K562 (cell line): ENCODE measurements at regions not wholly inside any gene's neighbourhood (a gene's known extent, or its start where the extent isn't known, plus 50 kb on each side); places are given as distances from the start of the nearest gene placed in this dataset.

Experiments
- ATAC-seq: fragments of 200-7000 bp; cut with Tn5 transposase; 3 replicates; pipeline ENCODE4 v1.9.1; 2020; ENCODE audit warnings: moderate library complexity
- BruUV-seq: library from RNA; stranded (reverse); fragments of 400-500 nt; replicated peaks from 2 replicates; lab custom pipeline; 2021; lab: Mats Ljungman, UMichigan
- CTCF ChIA-PET: fragments of 300-600 bp; formaldehyde crosslinking; extraction: SDS; loops from one replicate; lab custom pipeline; 2021; ENCODE audit warnings: low intra/inter-chr PET ratio; lab: Yijun Ruan, JAX
- POLR2A ChIA-PET: fragments of 300-600, 350-650 bp; sonication (Branson Sonifier 250); formaldehyde crosslinking; extraction: SDS; loops from one replicate; lab custom pipeline; 2021; ENCODE audit warnings: antibody characterized with exemption, inconsistent platforms; lab: Yijun Ruan, JAX
- DNase-seq, 4 experiments: peaks; one replicate each; pipeline versions ENCODE4 v3.0.0 to v3.0.0-alpha.2; 2011 to 2018; ENCODE audit warnings: low spot score in 3 of 4, mixed read lengths in 3 of 4; ENCODE audit errors: extremely low read depth in 1 of 4
- FAIRE-seq: peaks from 2 replicates; lab custom pipeline; 2011; peaks lifted over from hg19 to GRCh38; lab: Jason Lieb, UNC
- H2AFZ ChIP-seq: 2 replicates; pipeline ENCODE4 v1.6.0; 2011; ENCODE audit warnings: low read depth, low read length, control low read depth, inconsistent platforms
- H3K27ac ChIP-seq: fragments of 200-600 bp; 3 replicates; pipeline ENCODE4 v1.8.0; 2011; ENCODE audit warnings: low read depth, mild to moderate bottlenecking, control low read depth, inconsistent platforms, low read length, moderate library complexity, mixed read lengths; ENCODE audit errors: extremely low read depth
- H3K27me3 ChIP-seq, 2 experiments: fragments of 300-600 bp in 1 of 2; 2 replicates in 1 of 2; 3 replicates in 1 of 2; pipeline versions ENCODE4 v1.6.0 to v1.8.0; 2011; ENCODE audit warnings: inconsistent platforms in 2 of 2, low read length in 2 of 2, mild to moderate bottlenecking in 1 of 2, mixed read lengths in 1 of 2, moderate library complexity in 1 of 2; ENCODE audit not compliant: control insufficient read depth in 2 of 2, insufficient read depth in 2 of 2
- H3K36me3 ChIP-seq: fragments of 300-600 bp; 3 replicates; pipeline ENCODE4 v1.8.0; 2011; ENCODE audit warnings: mild to moderate bottlenecking, low read length, inconsistent platforms; ENCODE audit not compliant: control insufficient read depth, insufficient read depth
- H3K4me1 ChIP-seq, 2 experiments: fragments of 200-600 bp in 1 of 2; replicated peaks in 1 of 2; 2 replicates in 1 of 2; 3 replicates in 1 of 2; pipeline versions ENCODE4 v1.5.1 to v1.8.0; 2011; ENCODE audit warnings: inconsistent platforms in 2 of 2, low read length in 2 of 2, mild to moderate bottlenecking in 1 of 2, mixed read lengths in 1 of 2, moderate library complexity in 1 of 2; ENCODE audit not compliant: control insufficient read depth in 2 of 2, insufficient read depth in 2 of 2
- H3K4me2 ChIP-seq: 2 replicates; pipeline ENCODE4 v1.6.1; 2011; ENCODE audit warnings: low read length, control low read depth, inconsistent platforms, mixed read lengths; ENCODE audit not compliant: insufficient read depth
- H3K4me3 ChIP-seq: fragments of 200-600 bp; sonication (generic), shearing (Covaris generic); 2 replicates; pipeline ENCODE4 v1.5.1; 2016; ENCODE audit warnings: control low read depth, inconsistent platforms
- H3K79me2 ChIP-seq: fragments of 200-600 bp; 3 replicates; pipeline ENCODE4 v1.8.0; 2011; ENCODE audit warnings: low read length, inconsistent platforms; ENCODE audit not compliant: control insufficient read depth, insufficient read depth
- H3K9ac ChIP-seq, 2 experiments: 2 replicates each; pipeline versions ENCODE4 v1.6.0 to v1.6.1; 2011; ENCODE audit warnings: low read depth in 2 of 2, low read length in 2 of 2, control low read depth in 1 of 2, inconsistent platforms in 1 of 2, mild to moderate bottlenecking in 1 of 2, mixed read lengths in 1 of 2; ENCODE audit not compliant: insufficient read depth in 1 of 2
- H3K9me1 ChIP-seq: one replicate; pipeline ENCODE4 v1.6.0; 2011; ENCODE audit warnings: inconsistent platforms, mild to moderate bottlenecking, low read length, moderate library complexity; ENCODE audit not compliant: control insufficient read depth, insufficient read depth
- H3K9me3 ChIP-seq: replicated peaks from 2 replicates; pipeline ENCODE4 v1.5.1; 2011; ENCODE audit warnings: low read depth, low read length, inconsistent platforms; ENCODE audit not compliant: control insufficient read depth, insufficient read depth
- H4K20me1 ChIP-seq: replicated peaks from 2 replicates; pipeline ENCODE4 v1.6.1; 2011; ENCODE audit warnings: low read length, inconsistent platforms, mixed read lengths; ENCODE audit not compliant: control insufficient read depth, insufficient read depth
- CC2D1A ChIP-seq: fragments of 450-650 bp; IDR thresholded peaks from 2 replicates; pipeline ENCODE4 v1.6.1; 2017; ENCODE audit warnings: mild to moderate bottlenecking
- FIP1L1 ChIP-seq: fragments of 200-400 bp; formaldehyde crosslinking; IDR thresholded peaks from 2 replicates; pipeline ENCODE4 v1.6.1; 2018; ENCODE audit warnings: mild to moderate bottlenecking, low read depth, low read length; ENCODE audit not compliant: poor library complexity, severe bottlenecking
- FOXP4 ChIP-seq: sonication (generic); formaldehyde crosslinking; IDR thresholded peaks from 2 replicates; pipeline ENCODE4 v1.8.0; 2022; ENCODE audit warnings: mild to moderate bottlenecking, missing genetic modification reagents, borderline replicate concordance
- KLF16 ChIP-seq: IDR thresholded peaks from 2 replicates; pipeline ENCODE4 v1.6.1; 2016; ENCODE audit warnings: antibody characterized with exemption
- LEF1 ChIP-seq: fragments of 450-650 bp; IDR thresholded peaks from 2 replicates; pipeline ENCODE4 v1.6.1; 2016; ENCODE audit warnings: mild to moderate bottlenecking
- PRDM10 ChIP-seq: fragments of 450-650 bp; IDR thresholded peaks from 2 replicates; pipeline ENCODE4 v1.6.1; 2018; ENCODE audit not compliant: partially characterized antibody
- U2AF2 ChIP-seq: fragments of 200-400 bp; formaldehyde crosslinking; optimal IDR thresholded peaks from 2 replicates; pipeline ENCODE3; 2017; ENCODE audit warnings: low read depth, mild to moderate bottlenecking, low read length
- ZNF212 ChIP-seq: fragments of 450-650 bp; formaldehyde crosslinking; IDR thresholded peaks from 2 replicates; pipeline ENCODE4 v1.4.0; 2020; ENCODE audit warnings: mild to moderate bottlenecking
- ZNF695 ChIP-seq: fragments of 450-650 bp; formaldehyde crosslinking; IDR thresholded peaks from 2 replicates; pipeline ENCODE4 v1.4.0; 2020; ENCODE audit warnings: mild to moderate bottlenecking, moderate library complexity
- WGBS: fragments of 100-300 bp; shearing (Covaris generic); methylation state at CpG from one replicate; pipeline ENCODE4 v1.1.6; 2016; ENCODE audit warnings: low coverage, mixed read lengths; ENCODE audit not compliant: insufficient coverage; ENCODE audit errors: missing lambda C conversion rate; 5-methylcytosine and 5-hydroxymethylcytosine counted together
- in situ Hi-C: fragments of 300-500 bp; cut with MboI; formaldehyde crosslinking; loops from 4 replicates; pipeline ENCODE4 v1.15.0; 2018; ENCODE audit warnings: inconsistent platforms, mixed read lengths
- intact Hi-C: fragments of 100-400 bp; cut with micrococcal nuclease; formaldehyde crosslinking; loops from 2 replicates; pipeline ENCODE4 v1.14.2; 2022

DNA sequence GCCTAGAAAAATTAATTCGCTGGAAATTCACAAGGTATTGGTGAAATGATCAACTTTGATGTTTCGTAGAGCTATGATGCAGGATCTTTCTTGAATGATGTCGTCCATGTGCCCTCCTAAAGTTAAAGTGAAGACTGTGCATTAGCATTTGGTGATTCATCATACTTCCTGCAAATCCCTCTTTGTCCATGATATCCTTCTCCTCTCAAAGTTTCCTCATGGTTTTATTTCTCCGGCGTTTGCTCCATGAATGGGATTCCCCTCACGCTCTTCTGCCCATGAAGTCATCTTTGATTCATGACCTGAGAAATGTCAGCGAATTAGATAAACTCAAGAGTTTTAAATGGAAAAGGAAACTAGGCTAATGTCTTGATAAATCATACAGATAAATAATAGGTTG, 372.7 kb downstream of the PSAT1 start:
- H3K27me3 ChIP-seq = no peaks in the 10 kb centered on the region
- FAIRE-seq (no peak), DNase-seq (no peak), ATAC-seq (no peak)
- no peak overlapping the region for H3K4me3 ChIP-seq
- in situ Hi-C loops (no loop called here), intact Hi-C loops (no loop called here)
- H3K36me3 ChIP-seq = no peaks in the 10 kb centered on the region
- H3K9ac ChIP-seq = no peak overlapping the region
- no peak overlapping the region for H3K4me2 ChIP-seq
- H3K4me1 ChIP-seq = no peaks in the 10 kb centered on the region
- WGBS = 2% methylated on average over 7 of the region's 7 CpGs
- TF ChIP-seq KLF16 (no peak), LEF1 (no peak), FIP1L1 (no peak), ZNF212 (CRISPR knock-in tag) (no peak), U2AF2 (no peak), FOXP4 (CRISPR knock-in tag) (no peak), PRDM10 (no peak), ZNF695 (CRISPR knock-in tag) (no peak), CC2D1A (no peak)
- H3K9me1 ChIP-seq = no peaks in the 10 kb centered on the region
- H3K9me3 ChIP-seq = no peaks in the 10 kb centered on the region
- no peaks in the 10 kb centered on the region for H3K79me2 ChIP-seq
- no peak overlapping the region for H3K27ac ChIP-seq
- H4K20me1 ChIP-seq = no peaks in the 10 kb centered on the region
- BruUV-seq = no TSS peak
- CTCF ChIA-PET = no interaction called here
- POLR2A ChIA-PET = no interaction called here
- H2AFZ ChIP-seq = no peak overlapping the region
